ENCODE measurements at regions not wholly inside any gene's neighbourhood (a gene's known extent, or its start where the extent isn't known, plus 50 kb on each side); places are given as distances from the start of the nearest gene placed in this dataset.

GRCh38 chr5:66329078-66329477, 185.0 kb downstream of the SREK1 start:
- no peaks in the 10 kb centered on the region for H3K79me2 ChIP-seq (ENCODE audit: insufficient read depth, low read length)
- Mint-ChIP-seq H3K27ac (no peak overlapping the region), H3K9me3 (peaks cover 4% of the 10 kb centered on the region in 2 experiments; a peak in 2 of 5 replicates), H3K36me3 (ENCODE audit: insufficient read depth in 1 of 3, low read depth in 3 of 3) (peaks cover 0 to 4% (median 3%) of the 10 kb centered on the region in 3 experiments; a peak in 1 of 7 replicates), H3K4me3 (no peak overlapping the region), H3K4me1 (peaks cover 0 to 7% of the 10 kb centered on the region in 2 experiments; a peak in 2 of 4 replicates), H3K27me3 (ENCODE audit: low read depth) (peaks cover 5% of the 10 kb centered on the region; the same call in 1 of the 2 replicates)
- no peak overlapping the region for H3K23ac ChIP-seq (ENCODE audit: insufficient read length, low read depth, low read length)
- no peak overlapping the region for H2BK20ac ChIP-seq (ENCODE audit: low read depth, low read length, poor library complexity, severe bottlenecking)
- H3K27me3 ChIP-seq (ENCODE audit: insufficient read depth, low read length) = no peaks in the 10 kb centered on the region
- no peak overlapping the region for H3T11ph ChIP-seq (ENCODE audit: low read length)
- no peaks in the 10 kb centered on the region for H3K79me1 ChIP-seq (ENCODE audit: insufficient read depth, low read depth, low read length, poor library complexity, severe bottlenecking)
- H4K8ac ChIP-seq (replicated peaks; ENCODE audit: insufficient read length, low read depth, low read length) = no peak overlapping the region
- no peak overlapping the region for H2BK120ac ChIP-seq (ENCODE audit: low read depth, low read length, poor library complexity, severe bottlenecking)
- H3K18ac ChIP-seq (ENCODE audit: insufficient read length, low read depth, low read length) = no peak overlapping the region
- no peak overlapping the region for H4K5ac ChIP-seq (ENCODE audit: insufficient read length, low read depth, low read length)
- no peak overlapping the region for H3K9ac ChIP-seq (ENCODE audit: extremely low read depth, insufficient read length, low read length)
- H2AK5ac ChIP-seq (ENCODE audit: insufficient read length, low read length) = no peak overlapping the region
- no peaks in the 10 kb centered on the region for H3K4me1 ChIP-seq (ENCODE audit: insufficient read depth, low read length)
- H2BK15ac ChIP-seq (ENCODE audit: low read depth, low read length) = no peak overlapping the region
- no peak for TF ChIP-seq CTCF (conservative IDR thresholded peaks at IDR 0.05)
- no peak overlapping the region for H4K91ac ChIP-seq (ENCODE audit: insufficient read length, low read depth, low read length)
- no peaks in the 10 kb centered on the region for H3K23me2 ChIP-seq (ENCODE audit: insufficient read length, low read depth, low read length, poor library complexity, severe bottlenecking)
- DNase-seq = no peak
- no peak overlapping the region for H2BK12ac ChIP-seq (ENCODE audit: insufficient read length, low read depth, low read length)
- no peaks in the 10 kb centered on the region for H3K9me3 ChIP-seq (ENCODE audit: control insufficient read depth, low read depth, low read length)
- H2AFZ ChIP-seq (ENCODE audit: low read length) = no peak overlapping the region
- H4K20me1 ChIP-seq (ENCODE audit: control insufficient read depth, insufficient read depth, insufficient read length) = no peaks in the 10 kb centered on the region
- no CpG with 5 or more reads among the region's 3 CpGs for WGBS (ENCODE audit: extremely low coverage, insufficient read length, low lambda C conversion rate)
- H3K14ac ChIP-seq (ENCODE audit: insufficient read depth, low read length) = no peak overlapping the region
- H3K4me2 ChIP-seq (ENCODE audit: insufficient read depth, insufficient read length, low read length) = no peak overlapping the region
- H3K4ac ChIP-seq (ENCODE audit: low read depth, low read length) = no peak overlapping the region
- H2BK5ac ChIP-seq (ENCODE audit: insufficient read length, low read length) = no peak overlapping the region
- H3K27ac ChIP-seq (ENCODE audit: insufficient read length, low read depth, low read length) = no peak overlapping the region
- H3K56ac ChIP-seq (ENCODE audit: insufficient read length, low read depth, low read length) = no peak overlapping the region

Data from H9 (cell line).